Endodermal cell (in vitro differentiated cells): ENCODE measurements at regions not wholly inside any gene's neighbourhood (a gene's known extent, or its start where the extent isn't known, plus 50 kb on each side); places are given as distances from the start of the nearest gene placed in this dataset.

Source experiments
- DNase-seq: peaks from one replicate; pipeline ENCODE4 v3.0.0-alpha.2; 2017
- H3K27ac ChIP-seq: 2 replicates; pipeline ENCODE4 v1.5.1; 2013; ENCODE audit warnings: mild to moderate bottlenecking, low read depth, low read length, moderate library complexity
- H3K27me3 ChIP-seq: 2 replicates; pipeline ENCODE4 v1.6.1; 2013; ENCODE audit warnings: mild to moderate bottlenecking, low read length, moderate library complexity; ENCODE audit not compliant: insufficient read depth, control insufficient read depth, poor library complexity, severe bottlenecking
- H3K36me3 ChIP-seq: 2 replicates; pipeline ENCODE4 v1.7.0; 2013; ENCODE audit warnings: mild to moderate bottlenecking, low read length, moderate library complexity; ENCODE audit not compliant: control insufficient read depth, insufficient read depth
- H3K4me1 ChIP-seq: one replicate; pipeline ENCODE4 v1.7.0; 2013; ENCODE audit warnings: low read length; ENCODE audit not compliant: control insufficient read depth, insufficient read depth
- H3K4me3 ChIP-seq: 2 replicates; pipeline ENCODE4 v1.5.1; 2013; ENCODE audit warnings: mild to moderate bottlenecking, low read length, moderate library complexity
- H3K9ac ChIP-seq: 2 replicates; pipeline ENCODE4 v1.6.1; 2013; ENCODE audit warnings: mild to moderate bottlenecking, low read length, moderate library complexity; ENCODE audit not compliant: poor library complexity, severe bottlenecking; ENCODE audit errors: extremely low read depth
- H3K9me3 ChIP-seq: 2 replicates; pipeline ENCODE4 v1.6.1; 2013; ENCODE audit warnings: mild to moderate bottlenecking, low read length, moderate library complexity; ENCODE audit not compliant: control insufficient read depth
- H3K27ac Mint-ChIP-seq: 2 replicates; pipeline ENCODE4 v1.8.0; 2020; ENCODE audit warnings: mixed read lengths
- H3K27me3 Mint-ChIP-seq: 2 replicates; pipeline ENCODE4 v1.8.0; 2021; ENCODE audit warnings: mild to moderate bottlenecking, mixed read lengths; ENCODE audit not compliant: insufficient read depth
- H3K36me3 Mint-ChIP-seq: 2 replicates; pipeline ENCODE4 v1.8.0; 2020; ENCODE audit warnings: low read depth, mixed read lengths
- H3K4me1 Mint-ChIP-seq: 2 replicates; pipeline ENCODE4 v1.8.0; 2020; ENCODE audit warnings: mixed read lengths
- H3K4me3 Mint-ChIP-seq: 2 replicates; pipeline ENCODE4 v1.8.0; 2020; ENCODE audit warnings: mild to moderate bottlenecking, moderate library complexity, mixed read lengths
- H3K9me3 Mint-ChIP-seq: 2 replicates; pipeline ENCODE4 v1.8.0; 2020; ENCODE audit warnings: mild to moderate bottlenecking, mixed read lengths
- CTCF ChIP-seq: fragments of 200-600 bp; sonication (generic); conservative IDR thresholded peaks from 2 replicates; pipeline ENCODE4 v1.5.0; 2021; ENCODE audit warnings: antibody characterized with exemption, mild to moderate bottlenecking
- WGBS, 2 experiments: methylation state at CpG; one replicate each; pipeline versions ENCODE4 v1.1.5 to v1.1.7; 2013; ENCODE audit warnings: missing lambda C conversion rate in 2 of 2, mixed read lengths in 1 of 2; ENCODE audit not compliant: insufficient coverage in 1 of 2, insufficient read length in 1 of 2; 5-methylcytosine and 5-hydroxymethylcytosine counted together

GRCh38 chr9:91008568-91008967, 206.9 kb downstream of the SYK start:
- TF ChIP-seq CTCF, result no peak
- peaks cover 3% of the 10 kb centered on the region for H3K27me3 Mint-ChIP-seq
- WGBS, 2 experiments, result 93 to 100% methylated on average over 1 to 2 of the region's 3 CpGs

GRCh38 chr9:91011891-91012290, 210.3 kb downstream of the SYK start:
- Histone ChIP-seq H3K27me3 (no peaks in the 10 kb centered on the region), H3K9ac (no peak overlapping the region), H3K9me3 (no peaks in the 10 kb centered on the region), H3K36me3 (no peaks in the 10 kb centered on the region), H3K27ac (no peak overlapping the region), H3K4me1 (no peaks in the 10 kb centered on the region), H3K4me3 (no peak overlapping the region)
- H3K36me3 Mint-ChIP-seq, result no peaks in the 10 kb centered on the region
- DNase-seq, result no peak
- H3K4me1 Mint-ChIP-seq, result no peaks in the 10 kb centered on the region
- H3K27me3 Mint-ChIP-seq, result peaks cover 3% of the 10 kb centered on the region
- 61 to 100% methylated on average over 2 to 3 of the region's 3 CpGs for WGBS, 2 experiments
- H3K27ac Mint-ChIP-seq, result no peak overlapping the region
- no peak overlapping the region for H3K4me3 Mint-ChIP-seq
- TF ChIP-seq CTCF, result no peak
- H3K9me3 Mint-ChIP-seq, result peaks cover 6% of the 10 kb centered on the region

More at GRCh38 chr9:91008568-91008967, 206.9 kb downstream of the SYK start:
- Histone ChIP-seq H3K27ac (no peak overlapping the region), H3K27me3 (no peaks in the 10 kb centered on the region), H3K4me1 (no peaks in the 10 kb centered on the region), H3K9ac (no peak overlapping the region), H3K9me3 (no peaks in the 10 kb centered on the region), H3K36me3 (no peaks in the 10 kb centered on the region), H3K4me3 (no peak overlapping the region)
- Mint-ChIP-seq H3K36me3 (no peaks in the 10 kb centered on the region), H3K27ac (no peak overlapping the region), H3K4me1 (no peaks in the 10 kb centered on the region), H3K9me3 (peaks cover 8% of the 10 kb centered on the region), H3K4me3 (no peak overlapping the region)
- no peak for DNase-seq

- no peak for DNase-seq
- H3K4me3 Mint-ChIP-seq, result no peak overlapping the region
- no peak overlapping the region for H3K27ac Mint-ChIP-seq
- WGBS, 2 experiments, result 96 to 100% methylated on average over 1 to 6 of the region's 6 CpGs
- H3K27me3 Mint-ChIP-seq, result no peaks in the 10 kb centered on the region
- Histone ChIP-seq H3K9me3 (no peaks in the 10 kb centered on the region), H3K27ac (no peak overlapping the region), H3K9ac (no peak overlapping the region), H3K36me3 (no peaks in the 10 kb centered on the region), H3K27me3 (no peaks in the 10 kb centered on the region), H3K4me3 (no peak overlapping the region), H3K4me1 (no peaks in the 10 kb centered on the region)
- no peak for TF ChIP-seq CTCF
- H3K36me3 Mint-ChIP-seq, result no peaks in the 10 kb centered on the region
- no peaks in the 10 kb centered on the region for H3K4me1 Mint-ChIP-seq
- H3K9me3 Mint-ChIP-seq, result peaks cover 6% of the 10 kb centered on the region
Observed at GRCh38 chr9:91012933-91013841, 211.6 kb downstream of the SYK start.
